ENCODE measurements at regions not wholly inside any gene's neighbourhood (a gene's known extent, or its start where the extent isn't known, plus 50 kb on each side); places are given as distances from the start of the nearest gene placed in this dataset.

DNA sequence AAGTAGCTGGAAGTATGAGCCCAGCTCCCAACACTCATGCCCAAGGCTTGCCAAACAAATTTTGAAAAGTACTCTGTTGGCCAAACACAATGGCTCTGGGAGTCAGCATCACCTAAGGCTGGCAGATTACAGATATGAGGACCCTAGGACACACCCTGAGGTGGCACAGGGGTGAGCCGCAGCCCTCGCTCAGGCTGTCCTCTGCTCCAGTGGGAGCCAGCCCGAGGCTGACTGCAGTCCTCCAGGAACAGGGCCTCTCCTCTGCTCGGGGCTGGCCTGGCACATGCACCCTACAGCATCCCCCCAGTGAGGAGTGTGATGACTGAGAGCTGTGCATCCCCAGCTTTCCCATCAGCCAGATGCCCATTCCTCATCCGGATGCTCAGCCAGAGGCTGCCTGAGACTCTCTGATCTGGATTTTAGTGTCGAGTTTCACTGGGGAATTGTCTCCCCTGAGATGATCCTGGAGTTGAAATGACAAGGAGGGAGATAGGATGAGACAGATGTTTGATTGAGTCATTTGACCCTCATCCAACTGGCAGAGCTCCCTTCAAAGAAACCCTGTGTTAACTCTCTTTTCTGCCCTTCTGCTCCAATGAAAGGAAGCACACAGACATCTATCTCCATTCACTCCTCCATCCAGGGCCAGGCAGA, 269.3 kb upstream of the NCKAP5 start:
- intact Hi-C loops (cut with micrococcal nuclease), result no loop called here

DNA sequence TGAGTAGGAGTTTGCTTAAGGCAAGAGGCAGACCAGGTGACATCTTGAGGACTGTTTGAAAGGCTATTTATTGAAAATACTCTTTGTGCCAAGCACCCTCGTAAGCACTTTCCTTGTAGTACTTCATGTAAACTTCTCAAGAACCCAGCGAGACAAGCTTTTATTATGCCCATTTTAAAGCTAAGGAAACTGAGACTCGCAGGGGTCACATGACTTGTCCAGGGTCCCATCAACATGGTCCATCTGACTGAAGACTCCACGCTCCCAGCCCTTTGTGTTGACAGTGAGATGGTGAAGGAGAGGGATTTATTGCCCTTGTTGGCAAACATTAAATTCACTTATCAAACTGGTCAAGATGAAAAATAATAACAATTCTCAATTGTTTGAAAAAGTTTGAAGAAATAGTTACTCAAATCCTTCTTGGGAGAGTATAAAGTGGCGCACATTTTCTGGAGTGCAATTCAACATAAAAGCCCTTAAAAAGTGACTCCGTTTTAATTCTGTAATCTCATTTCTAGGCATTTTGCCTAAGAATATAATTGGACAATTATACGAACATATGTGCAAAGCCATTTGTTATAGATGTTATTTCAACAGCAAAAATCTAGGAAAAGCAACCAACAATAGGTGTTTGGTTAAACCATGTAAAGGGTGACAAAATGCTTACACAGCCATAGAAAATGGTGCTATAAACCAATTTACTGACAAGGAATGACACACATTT, 270.5 kb upstream of the NCKAP5 start:
- intact Hi-C loops (cut with micrococcal nuclease), result no loop called here

DNA sequence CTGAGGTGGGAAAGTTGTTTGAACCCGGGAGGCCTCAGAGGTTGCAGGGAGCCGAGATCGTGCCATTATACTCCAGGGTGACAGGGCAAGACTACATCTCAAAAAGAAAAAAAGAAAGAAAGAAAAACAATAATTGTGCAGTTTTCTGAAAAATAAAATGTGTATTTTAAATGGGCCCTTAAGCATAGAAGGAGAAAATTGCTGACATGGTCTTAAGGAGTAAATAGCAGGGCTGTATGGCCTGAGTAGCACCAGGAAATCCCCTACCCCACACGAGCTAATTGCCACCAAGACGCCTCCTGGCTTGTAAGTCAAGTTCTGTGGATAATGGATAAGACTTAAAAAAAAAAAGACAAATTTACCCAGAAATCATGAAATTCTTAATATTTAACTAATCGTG, 271.4 kb upstream of the NCKAP5 start:
- intact Hi-C loops (cut with micrococcal nuclease), result loop anchor here (10.0 kb wide), 1 partner anchor 665 kb away; no protein-coding TSS in a partner anchor

DNA sequence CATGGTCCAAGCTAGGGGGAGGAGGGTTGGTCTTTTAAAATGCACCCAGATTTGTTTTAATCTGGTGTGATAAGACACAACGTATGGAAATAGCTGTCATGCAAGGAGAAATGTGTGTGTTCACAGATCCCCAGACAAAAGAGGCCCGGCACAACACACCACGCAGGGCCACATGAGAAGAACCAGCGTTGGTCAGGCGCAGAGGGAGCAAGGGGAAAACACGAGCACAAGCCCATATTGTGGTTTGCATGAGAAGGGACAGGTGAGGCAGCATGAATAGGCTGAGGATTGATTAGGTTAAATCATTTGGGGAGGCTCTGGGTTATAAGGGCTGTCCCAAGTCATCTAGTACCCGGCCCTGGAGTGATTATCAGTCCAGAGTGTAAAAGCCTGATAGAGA, 272.5 kb upstream of the NCKAP5 start:
- intact Hi-C loops (cut with micrococcal nuclease), result loop anchor here (10.0 kb wide), 1 partner anchor 666 kb away; no protein-coding TSS in a partner anchor

DNA sequence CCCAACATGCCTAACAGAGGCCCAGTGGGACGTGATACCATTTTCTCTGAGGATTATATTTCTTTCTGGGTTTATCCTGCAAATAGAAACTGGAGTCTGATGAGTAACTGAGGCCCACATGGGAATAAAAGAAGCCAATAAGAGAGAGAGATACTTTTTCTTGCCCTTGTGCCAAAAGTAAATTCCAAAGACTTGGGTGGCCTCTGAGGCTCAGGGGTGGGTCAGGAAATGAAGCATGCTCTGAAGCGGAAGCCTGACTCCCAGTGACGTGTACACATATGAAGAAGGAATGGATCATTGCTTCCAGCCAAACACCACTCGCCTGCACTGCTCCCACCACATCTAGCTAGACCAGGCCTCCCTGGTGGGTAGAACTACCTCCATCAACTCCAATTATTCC, 273.6 kb upstream of the NCKAP5 start:
- intact Hi-C loops (cut with micrococcal nuclease), result loop anchor here (10.0 kb wide), 1 partner anchor 667 kb away; no protein-coding TSS in a partner anchor

DNA sequence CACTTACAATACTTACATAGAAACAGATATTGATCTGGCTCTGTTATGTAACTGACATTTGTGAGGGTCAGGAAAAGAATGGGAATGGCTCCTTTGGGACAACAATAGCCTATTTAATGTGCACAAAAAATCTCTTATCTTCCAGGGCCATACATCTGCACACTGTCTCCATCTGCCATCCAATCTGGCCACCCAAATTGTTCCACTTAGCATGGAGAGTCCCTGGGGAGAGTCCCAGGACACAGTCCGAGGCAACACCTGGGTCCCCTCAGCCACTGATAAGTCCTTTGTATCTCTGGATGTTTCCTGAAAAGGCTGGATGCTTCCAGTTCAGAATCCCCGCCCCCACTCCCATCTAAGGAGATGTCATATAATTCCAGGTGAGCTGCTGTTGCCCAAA, 274.2 kb upstream of the NCKAP5 start:
- intact Hi-C loops (cut with micrococcal nuclease), result loop anchor here (10.0 kb wide), 1 partner anchor 668 kb away; no protein-coding TSS in a partner anchor

DNA sequence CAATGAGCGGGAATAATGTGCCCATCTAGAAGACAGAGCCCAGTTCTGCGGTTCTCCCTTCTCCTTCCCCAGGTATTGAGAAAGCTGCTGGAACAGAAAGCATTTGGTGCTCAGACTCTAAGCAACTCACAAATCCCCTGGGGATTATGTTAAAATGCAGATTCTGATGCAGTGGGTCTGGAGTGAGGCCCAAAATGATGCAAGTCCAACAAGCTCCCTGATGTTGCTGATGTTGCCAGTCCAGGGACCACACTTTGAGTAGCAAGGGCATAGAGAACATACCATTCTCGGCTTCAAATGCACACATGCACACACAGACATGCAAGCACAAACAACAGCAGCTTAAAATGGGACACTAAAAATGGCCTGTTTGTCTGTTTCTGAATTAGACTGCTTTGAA, 274.8 kb upstream of the NCKAP5 start:
- intact Hi-C loops (cut with micrococcal nuclease), result loop anchor here (10.0 kb wide), 1 partner anchor 668 kb away; no protein-coding TSS in a partner anchor

DNA sequence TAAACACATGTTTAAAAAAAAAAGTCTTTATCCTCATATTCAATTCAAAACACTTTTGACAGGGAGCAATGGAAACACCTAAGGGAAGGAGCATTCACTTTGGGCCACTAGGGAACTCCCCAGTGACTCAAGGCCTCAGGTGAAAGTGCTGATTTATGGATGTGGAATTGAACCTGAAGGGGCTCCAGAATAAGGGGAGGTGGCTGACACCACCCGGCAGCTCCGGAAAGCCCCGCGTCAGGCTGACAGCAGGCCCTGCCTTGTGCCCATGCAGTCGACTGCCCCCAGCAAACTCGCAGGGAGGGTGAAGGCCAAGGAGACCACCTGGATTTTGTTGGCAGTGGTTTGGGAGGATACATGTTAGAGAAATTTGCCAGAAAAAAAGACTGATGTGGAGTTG, 275.3 kb upstream of the NCKAP5 start:
- intact Hi-C loops (cut with micrococcal nuclease), result loop anchor here (10.0 kb wide), 1 partner anchor 669 kb away; no protein-coding TSS in a partner anchor

DNA sequence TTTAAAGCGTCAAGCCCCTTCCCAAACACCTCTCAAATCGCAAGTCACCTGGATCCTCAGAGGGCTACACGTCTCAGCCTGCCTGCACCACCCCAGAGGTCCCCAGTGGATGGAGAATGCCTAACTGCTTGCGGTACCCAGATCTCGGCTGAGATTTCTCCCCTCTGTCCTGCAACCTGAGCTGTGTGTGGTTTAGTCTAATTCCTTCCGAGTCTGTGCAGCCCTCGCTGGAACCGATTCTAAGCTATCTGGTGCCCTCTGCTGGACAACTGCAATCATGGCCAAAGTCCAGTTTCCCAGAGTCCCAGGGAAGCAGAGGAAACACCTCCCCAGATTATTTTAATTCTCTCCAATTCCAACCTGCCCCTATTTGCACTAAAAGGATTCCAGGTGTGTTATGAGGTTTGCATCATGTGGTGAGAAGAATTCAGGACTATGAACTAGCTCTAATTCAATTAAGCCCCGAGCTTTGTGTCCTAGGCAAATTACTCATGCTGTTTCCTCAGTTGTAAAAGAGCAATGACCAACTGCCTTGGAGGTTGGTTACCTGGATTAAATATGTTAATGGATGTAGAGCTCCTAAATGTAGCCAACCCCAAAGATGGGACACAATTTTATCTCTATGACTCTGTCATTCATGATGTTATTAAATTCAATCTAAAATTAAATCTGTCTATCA, 276.1 kb upstream of the NCKAP5 start:
- intact Hi-C loops (cut with micrococcal nuclease), result loop anchor here (1.0 to 10.0 kb wide), 3 partner anchors 670 to 1576 kb away; no protein-coding TSS in a partner anchor

DNA sequence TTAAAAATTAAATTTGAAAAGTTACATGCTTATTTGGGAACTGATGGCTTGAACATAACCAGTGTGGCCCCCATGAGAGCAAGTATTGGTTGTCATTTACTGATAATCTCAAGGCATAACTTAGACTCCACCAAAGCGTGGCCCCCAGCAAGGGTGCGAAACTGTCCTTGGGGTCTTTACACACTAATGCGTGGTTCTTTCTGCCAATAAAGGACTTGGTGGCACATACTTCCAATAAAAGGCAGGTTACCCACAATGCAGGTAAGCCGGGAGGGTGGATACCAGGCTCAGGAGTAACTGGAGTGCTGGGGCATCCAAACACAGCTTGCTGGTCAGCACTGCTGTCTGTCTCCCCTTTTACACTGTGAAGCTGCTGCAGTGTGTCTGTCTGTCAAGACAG, 278.2 kb upstream of the NCKAP5 start:
- intact Hi-C loops (cut with micrococcal nuclease), result loop anchor here (10.0 kb wide), 1 partner anchor 672 kb away; no protein-coding TSS in a partner anchor

DNA sequence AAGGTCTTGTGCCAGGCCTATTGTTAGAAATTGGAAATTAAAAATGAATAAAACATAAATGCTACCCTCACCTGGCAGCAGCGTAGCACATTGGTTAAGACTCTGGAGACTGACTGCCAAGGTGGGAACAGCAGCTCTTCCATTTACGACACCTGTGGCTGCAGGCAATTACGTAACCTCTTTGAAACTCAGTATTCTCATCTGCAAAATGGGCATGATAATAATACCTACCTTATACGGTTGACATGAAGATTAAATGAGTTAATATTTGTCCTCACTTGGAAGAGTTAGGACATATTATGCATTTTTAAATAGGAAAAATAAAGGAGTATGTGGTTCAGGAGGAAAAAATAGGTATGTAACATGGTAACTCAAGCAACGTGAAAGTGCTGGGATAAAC, 279.3 kb upstream of the NCKAP5 start:
- intact Hi-C loops (cut with micrococcal nuclease), result loop anchor here (10.0 kb wide), 1 partner anchor 673 kb away; no protein-coding TSS in a partner anchor

DNA sequence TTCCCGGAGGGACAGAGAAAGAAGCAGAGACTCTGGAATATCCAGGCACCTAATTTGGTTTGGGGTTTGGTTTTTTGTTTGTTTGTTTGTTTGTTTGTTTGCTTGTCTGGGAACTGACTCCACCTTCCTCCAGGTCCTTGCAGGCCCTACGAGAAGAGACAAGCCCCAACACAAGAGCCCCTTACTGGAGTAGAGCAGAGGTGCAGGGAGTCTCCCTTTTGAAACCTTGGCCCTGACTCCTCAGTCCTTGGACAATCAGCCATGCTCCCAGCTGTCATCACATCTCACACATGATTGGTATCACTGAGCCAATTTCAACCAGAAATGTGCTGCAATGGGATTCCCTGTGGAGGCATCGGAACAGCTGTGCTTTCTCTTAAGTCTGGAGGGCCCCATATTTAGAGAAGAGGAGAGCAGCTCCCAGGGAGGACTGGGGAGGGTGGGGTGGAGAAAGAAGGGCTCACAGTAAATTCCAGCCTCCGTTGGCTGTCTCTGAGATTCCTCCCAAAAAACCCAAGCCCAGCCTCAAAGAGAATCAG, 279.9 kb upstream of the NCKAP5 start:
- intact Hi-C loops (cut with micrococcal nuclease), result loop anchor here (10.0 kb wide), 1 partner anchor 673 kb away; no protein-coding TSS in a partner anchor

DNA sequence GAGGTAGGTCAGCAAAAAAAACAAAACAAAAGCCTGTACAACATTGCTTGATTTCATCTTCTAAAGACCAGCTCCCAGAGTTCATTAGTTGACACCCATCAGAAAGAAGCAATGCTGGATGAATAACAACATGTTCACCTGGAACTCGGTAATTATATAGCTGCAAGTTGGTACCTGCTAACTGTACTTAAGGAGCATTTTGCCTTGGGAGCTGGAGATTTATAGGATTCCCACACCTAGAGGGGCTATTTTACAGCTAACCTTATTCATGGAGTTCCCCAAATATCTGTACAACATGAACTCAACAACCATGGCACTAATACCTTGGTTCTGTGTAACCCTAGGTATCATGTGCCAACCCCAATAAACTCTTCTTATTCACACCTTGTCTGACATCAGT, 281.1 kb upstream of the NCKAP5 start:
- intact Hi-C loops (cut with micrococcal nuclease), result loop anchor here (10.0 kb wide), 1 partner anchor 675 kb away; no protein-coding TSS in a partner anchor

DNA sequence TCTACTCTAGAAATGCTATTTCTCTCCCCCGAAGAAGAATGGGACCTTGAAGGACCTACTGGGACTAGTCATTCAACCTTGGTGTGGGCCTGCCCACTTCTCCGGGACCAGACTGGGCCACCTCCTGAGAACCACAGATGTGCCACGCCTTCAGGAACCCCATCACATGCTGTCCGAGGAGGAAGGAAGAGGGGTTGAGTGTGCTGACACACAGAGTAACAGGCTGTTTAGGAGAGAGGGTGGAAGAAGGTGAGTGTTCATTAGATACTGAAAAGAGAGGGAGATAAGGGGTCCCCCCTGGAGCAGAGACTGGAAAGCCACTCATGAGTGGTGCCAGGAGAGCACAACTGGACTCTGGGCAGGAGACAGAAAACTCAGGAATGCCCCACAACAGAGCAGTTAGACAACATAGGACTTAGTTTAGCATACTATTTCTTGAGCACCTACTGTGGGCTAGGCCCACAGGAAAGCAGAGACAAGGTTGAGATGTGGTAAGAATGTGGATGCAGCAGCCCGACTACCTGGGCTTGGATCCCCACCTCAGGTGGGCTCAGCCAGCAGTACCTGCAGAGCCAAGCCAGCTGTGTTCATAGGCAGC, 286.4 kb upstream of the NCKAP5 start:
- intact Hi-C loops (cut with micrococcal nuclease), result no loop called here

DNA sequence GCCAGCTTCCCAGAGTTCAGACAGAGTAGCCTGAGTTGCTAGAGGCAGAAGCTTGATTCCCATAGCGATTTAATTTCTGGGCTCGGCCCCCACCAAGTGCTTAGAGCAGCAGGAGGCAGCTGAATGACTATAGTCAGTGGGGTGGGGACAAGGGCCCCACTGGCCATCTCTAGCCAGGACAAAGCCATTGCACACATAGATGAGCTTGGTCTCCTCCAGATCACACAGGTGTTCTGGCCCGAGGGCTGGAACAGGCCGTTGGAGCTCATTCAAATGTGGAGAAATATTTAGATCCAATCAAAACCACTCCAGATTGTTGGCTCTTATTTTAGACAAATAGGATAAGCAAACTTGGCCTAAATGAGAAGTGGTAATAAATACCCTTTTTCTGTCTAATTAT, 287.3 kb upstream of the NCKAP5 start:
- intact Hi-C loops (cut with micrococcal nuclease), result no loop called here

DNA sequence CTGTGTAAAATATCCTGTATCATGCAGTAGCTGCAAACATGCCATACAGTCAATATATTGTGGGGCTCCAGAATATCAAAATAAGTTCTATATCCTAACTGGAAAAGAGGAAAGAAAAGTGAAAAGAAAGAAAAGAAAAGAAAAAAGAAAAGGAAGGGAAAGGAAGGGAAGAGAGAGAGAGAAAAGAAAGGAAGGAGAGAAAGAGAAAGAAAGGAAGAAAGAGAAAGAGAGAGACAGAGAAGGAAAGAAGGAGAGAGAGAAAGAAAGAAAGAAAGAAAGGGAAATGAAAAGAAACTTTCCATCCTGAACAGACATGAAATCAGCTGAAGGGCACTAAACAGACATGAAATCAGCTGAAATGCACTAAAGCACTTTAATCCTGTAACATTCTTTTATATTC, 288.4 kb upstream of the NCKAP5 start:
- intact Hi-C loops (cut with micrococcal nuclease), result no loop called here

DNA sequence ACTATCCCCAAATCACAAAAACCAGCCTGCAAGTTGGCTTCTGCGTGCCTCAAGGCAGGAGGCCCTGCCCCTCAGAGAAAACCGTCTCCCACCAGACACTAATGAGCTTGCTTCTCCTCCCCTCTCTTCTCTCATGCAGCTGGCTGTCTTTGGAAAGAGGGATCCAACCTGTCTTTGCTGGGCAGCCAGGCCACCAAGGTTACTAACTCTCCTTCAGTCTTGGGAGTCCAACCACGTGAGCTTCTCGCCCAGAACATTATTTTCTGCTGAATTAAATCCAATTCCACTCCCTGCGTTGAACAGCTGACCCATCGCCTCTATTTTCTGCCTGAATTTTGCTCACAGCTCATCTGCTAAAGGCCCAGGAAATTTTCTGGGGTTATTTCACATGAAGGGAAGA, 291.3 kb upstream of the NCKAP5 start:
- intact Hi-C loops (cut with micrococcal nuclease), result no loop called here

DNA sequence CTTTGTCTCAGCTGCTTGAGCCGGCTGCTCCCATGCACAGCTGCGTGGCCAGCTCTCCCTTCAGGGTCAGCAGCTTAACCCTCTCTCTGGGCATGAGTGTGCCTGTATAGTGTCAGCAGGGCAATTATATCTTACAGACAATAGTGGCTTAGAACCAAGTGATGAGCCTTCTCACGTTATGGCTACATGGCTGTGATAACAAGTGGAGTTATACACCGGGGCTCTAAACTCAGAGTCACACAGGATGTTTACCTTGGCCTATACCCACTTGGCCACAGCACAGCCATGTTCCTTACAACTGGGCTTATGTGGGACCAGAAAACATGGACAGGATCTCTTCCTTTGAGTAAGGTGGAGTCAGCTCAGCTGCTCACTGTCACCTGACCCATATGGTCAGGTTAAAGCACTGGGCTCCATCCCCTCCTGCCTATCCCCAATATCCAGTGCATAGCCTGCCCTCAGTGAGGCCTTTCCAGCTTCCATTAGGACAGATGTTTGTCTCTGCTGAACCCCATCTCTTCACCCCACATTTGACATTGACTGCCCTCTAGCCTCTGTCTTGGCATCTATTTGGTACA, 294.2 kb upstream of the NCKAP5 start:
- intact Hi-C loops (cut with micrococcal nuclease), result no loop called here

DNA sequence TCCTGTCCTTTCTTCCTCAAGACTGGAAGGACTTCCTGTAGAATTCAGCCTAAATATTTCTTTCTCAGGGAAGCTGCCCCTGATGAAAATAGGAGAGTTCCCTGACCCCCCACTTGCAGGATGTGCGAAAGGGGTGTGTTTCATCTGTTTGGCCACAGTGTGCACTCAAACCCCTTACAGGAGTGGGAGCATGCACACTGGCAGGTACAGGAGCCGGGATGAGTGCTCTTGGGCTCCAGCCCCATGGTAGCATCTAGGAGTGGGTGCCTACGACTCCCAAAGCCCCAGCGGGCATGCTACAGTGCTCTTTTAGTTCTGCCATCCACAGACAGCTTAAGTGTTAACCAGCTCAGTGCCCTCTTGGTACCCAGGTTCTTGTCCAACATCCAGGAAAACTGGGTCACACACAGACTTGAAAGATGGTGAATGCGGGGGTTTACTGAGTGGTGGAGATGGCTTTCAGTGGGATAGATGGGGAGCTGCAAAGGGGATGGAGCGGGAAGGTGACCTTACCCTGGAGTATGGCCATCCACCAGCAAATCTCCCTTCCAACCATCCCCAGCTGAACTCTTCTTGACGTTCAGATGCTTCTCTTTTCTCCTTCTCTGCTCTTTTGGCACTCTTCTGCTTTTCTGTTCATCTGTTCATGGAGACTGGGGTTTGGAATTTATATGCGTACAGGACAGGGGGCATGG, 295.0 kb upstream of the NCKAP5 start:
- intact Hi-C loops (cut with micrococcal nuclease), result no loop called here

DNA sequence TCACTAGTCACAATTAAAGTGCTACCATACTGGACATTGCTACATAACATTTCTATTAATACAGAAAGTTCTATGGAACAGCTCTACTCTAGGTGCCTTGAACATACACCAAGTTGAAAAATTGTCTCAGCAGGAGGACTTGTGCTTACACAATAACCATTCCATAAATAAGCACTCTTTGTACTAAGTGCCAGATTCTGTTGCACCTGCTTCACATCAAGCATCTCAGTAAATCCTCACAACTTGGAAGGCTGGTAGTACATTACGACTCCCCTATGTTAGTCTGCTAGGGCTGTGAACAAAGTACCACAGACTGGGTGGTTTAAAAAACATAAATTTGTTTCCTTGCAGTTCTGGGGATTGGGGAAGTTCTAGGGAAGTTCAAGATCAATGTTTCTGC, 296.9 kb upstream of the NCKAP5 start:
- intact Hi-C loops (cut with micrococcal nuclease), result no loop called here

All from T-helper 1 cell treated with Interleukin-12 subunit alpha and Interleukin-12 subunit beta and Interleukin-4 antibody, amounts not matched to agents 30 ng/mL and 1 ng/mL, for 36 hours (primary cell).